HG02571 (cell line): ENCODE measurements at regions not wholly inside any gene's neighbourhood (a gene's known extent, or its start where the extent isn't known, plus 50 kb on each side); places are given as distances from the start of the nearest gene placed in this dataset.
"Not testable (repeated sequence)": the region's sequence is repeated elsewhere in the genome, so short reads cannot be mapped to it uniquely, and the experiment has no call there.

Experiments
- ATAC-seq: cut with Tn5 transposase; IDR thresholded peaks from one replicate; pipeline ENCODE4 v1.9.1; 2021; ENCODE audit warnings: mild to moderate bottlenecking, moderate library complexity; ENCODE audit not compliant: unreplicated experiment

- ATAC-seq = no peak
Measured at GRCh38 chr9:107587191-107587963, 97.8 kb upstream of the KLF4 start.

GRCh38 chr9:107586493-107586892, 96.9 kb upstream of the KLF4 start:
- no peak for ATAC-seq

- no peak for ATAC-seq
Measured at GRCh38 chr9:107585465-107585864, 95.9 kb upstream of the KLF4 start.

GRCh38 chr9:107584944-107585343, 95.4 kb upstream of the KLF4 start:
- no peak for ATAC-seq

GRCh38 chr9:107584186-107584585, 94.6 kb upstream of the KLF4 start:
- ATAC-seq = no peak

- ATAC-seq = no peak
Measured at GRCh38 chr9:107577140-107577776, 87.7 kb upstream of the KLF4 start.

- no peak for ATAC-seq
Measured at GRCh38 chr9:107571148-107571547, 81.6 kb upstream of the KLF4 start.

- no peak for ATAC-seq
Measured at GRCh38 chr9:107569174-107569573, 79.6 kb upstream of the KLF4 start.

- not testable (repeated sequence) for ATAC-seq
Measured at GRCh38 chr9:107568406-107568805, 78.8 kb upstream of the KLF4 start.

- ATAC-seq = no peak
Measured at GRCh38 chr9:107567462-107567861, 77.9 kb upstream of the KLF4 start.

GRCh38 chr9:107566611-107567061, 77.1 kb upstream of the KLF4 start:
- ATAC-seq = no peak

- no peak for ATAC-seq
Measured at GRCh38 chr9:107562798-107563197, 73.2 kb upstream of the KLF4 start.

GRCh38 chr9:107559494-107560086, 70.0 kb upstream of the KLF4 start:
- ATAC-seq = no peak

- no peak for ATAC-seq
Measured at GRCh38 chr9:107557236-107557990, 67.8 kb upstream of the KLF4 start.

GRCh38 chr9:107554636-107555035, 65.1 kb upstream of the KLF4 start:
- ATAC-seq = no peak

- ATAC-seq = no peak
Measured at GRCh38 chr9:107548298-107549142, 59.0 kb upstream of the KLF4 start.

GRCh38 chr9:107547772-107548297, 58.3 kb upstream of the KLF4 start:
- no peak for ATAC-seq

- ATAC-seq = no peak
Measured at GRCh38 chr9:107547303-107547702, 57.7 kb upstream of the KLF4 start.

- no peak for ATAC-seq
Measured at GRCh38 chr9:107546859-107547258, 57.3 kb upstream of the KLF4 start.

GRCh38 chr9:107545036-107545435, 55.5 kb upstream of the KLF4 start:
- no peak for ATAC-seq
